Caki2 (cell line): ENCODE measurements at regions not wholly inside any gene's neighbourhood (a gene's known extent, or its start where the extent isn't known, plus 50 kb on each side); places are given as distances from the start of the nearest gene placed in this dataset.
"Not testable (repeated sequence)": the region's sequence is repeated elsewhere in the genome, so short reads cannot be mapped to it uniquely, and the experiment has no call there.

Source experiments
- DNase-seq: peaks from one replicate; pipeline ENCODE4 v3.0.0-alpha.2; 2015; ENCODE audit warnings: low read depth
- in situ Hi-C: cut with HindIII; loops from 2 replicates; pipeline ENCODE4 v1.10.0; 2016; ENCODE audit warnings: low sequenced_read_pairs, low pct_unique_long_range_greater_than_20kb, mixed read lengths

DNA sequence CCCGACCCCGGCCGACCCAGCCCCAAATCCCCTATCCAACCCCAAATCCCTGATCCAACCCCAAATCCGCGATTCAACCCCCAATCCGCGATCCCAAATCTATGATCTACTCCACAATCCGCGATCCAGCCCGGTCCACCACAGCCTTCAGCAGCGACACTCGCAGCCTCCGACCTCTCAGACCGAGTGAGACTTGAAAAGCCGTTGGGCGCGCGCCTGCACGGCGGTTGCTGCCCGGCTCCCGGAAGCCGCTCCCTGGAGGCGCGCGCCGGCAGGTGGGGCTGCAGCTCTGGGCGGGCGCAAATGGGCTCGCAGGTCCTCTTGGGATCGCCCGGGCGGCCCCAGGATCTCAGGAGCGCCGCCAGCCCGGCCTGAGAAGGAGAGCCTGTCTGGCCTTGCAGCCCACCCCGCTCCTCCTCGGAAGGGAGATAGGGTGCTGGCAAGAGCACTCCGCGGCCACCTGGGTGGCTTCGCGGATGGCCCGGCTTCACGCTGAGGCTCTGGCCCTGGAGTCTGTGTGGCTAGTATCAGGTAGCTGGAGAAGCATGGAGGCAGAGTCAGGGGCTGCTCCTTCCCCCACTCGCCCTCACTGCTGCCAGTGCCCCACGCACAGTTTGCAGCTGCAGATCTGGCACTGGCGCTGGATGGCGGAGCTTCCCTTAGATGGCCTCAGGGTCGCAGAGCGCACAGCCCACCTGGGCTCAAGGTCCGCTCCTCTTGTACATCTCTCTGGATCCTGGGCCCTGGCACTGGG is 533.4 kb upstream of the DEFB115 start:
- in situ Hi-C loops, result not testable (repeated sequence)
- DNase-seq, result peak; percentile 74

GRCh38 chr20:30724688-30725074 is 532.8 kb upstream of the DEFB115 start:
- DNase-seq, in situ Hi-C loops: not testable (repeated sequence)

GRCh38 chr20:30725188-30725587 is 532.3 kb upstream of the DEFB115 start:
- in situ Hi-C loops, DNase-seq: not testable (repeated sequence)

DNA sequence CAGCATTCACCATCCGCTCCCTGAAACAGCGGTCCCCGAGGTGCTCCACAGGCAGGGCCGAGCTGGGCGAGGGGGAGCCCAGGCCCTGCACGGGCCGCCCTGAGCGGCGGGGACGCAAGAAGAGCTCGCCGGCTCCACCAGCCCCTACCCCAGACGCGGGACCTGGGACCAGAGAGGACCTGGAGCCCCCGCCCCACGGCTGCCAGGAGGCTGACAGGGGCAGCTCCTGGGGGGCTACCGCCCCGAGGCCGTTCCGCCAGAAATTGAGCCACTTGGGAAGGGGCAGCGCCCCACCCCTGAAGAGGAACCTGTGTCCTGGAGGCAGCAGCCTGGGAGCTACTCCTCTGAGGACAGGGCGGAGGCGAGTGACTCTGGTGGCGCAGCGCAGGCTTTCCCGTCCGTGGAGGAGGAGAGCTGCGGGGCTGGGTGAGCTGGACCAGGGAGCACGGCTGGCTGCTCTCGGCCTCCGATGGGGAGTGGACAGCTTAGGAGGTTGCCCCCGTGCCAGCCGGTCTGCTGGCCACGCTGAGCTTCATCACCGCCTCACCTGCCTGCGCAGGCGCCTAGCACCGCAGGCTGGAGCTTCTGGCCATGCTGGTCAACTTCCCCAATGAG is 529.1 kb upstream of the DEFB115 start:
- DNase-seq, in situ Hi-C loops: not testable (repeated sequence)
